Stimulated activated CD4-positive, alpha-beta T cell treated with anti-CD3 and anti-CD28 coated beads, Interleukin-12 subunit alpha, Interleukin-12 subunit beta, amount 100 ng/mL, for 24 hours (primary cell): ENCODE measurements at regions not wholly inside any gene's neighbourhood (a gene's known extent, or its start where the extent isn't known, plus 50 kb on each side); places are given as distances from the start of the nearest gene placed in this dataset.

Experiments used
- DNase-seq, 2 experiments: peaks; one replicate each; pipeline ENCODE4 v3.0.0-alpha.2; 2020; ENCODE audit warnings: low read depth in 2 of 2

DNA sequence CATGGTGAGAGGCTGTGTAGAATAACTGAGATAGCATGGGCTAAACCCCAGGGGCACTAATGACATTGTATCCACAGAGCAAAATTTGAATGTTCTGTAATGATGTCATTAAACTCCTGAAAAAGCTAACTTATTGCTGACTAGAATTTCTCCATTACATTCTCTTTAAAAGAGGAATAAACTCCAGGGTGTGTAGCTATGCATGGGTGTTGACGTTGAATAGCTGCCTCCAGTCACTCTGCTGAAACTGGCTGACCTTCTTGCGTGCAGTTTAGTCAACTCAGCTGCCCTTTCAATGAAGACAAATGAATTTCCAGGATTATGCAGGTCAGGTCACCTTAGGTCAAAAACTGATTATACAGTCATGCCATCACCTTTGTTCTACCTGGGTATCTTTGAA, 617.5 kb upstream of the WWC1 start:
- DNase-seq: no peak

DNA sequence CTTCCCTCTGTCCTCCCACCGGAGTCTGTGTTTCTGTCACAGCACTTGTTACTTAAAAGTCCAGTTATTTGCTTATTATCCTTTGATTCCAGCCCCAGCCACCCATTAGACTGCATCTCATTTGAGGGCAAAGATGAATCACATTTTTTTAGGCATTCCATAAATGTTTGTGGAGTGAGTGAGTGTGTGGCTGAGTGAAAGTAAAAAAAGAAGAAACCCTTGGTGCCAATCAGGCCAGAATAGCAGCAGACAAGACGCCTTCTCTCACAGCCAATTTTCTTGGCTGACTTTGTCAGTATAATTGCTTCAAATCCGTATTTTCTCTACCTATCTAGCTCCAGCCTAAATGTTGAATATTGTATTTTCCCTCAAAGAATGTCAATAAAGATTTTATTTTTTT, 613.0 kb upstream of the WWC1 start:
- DNase-seq: no peak

DNA sequence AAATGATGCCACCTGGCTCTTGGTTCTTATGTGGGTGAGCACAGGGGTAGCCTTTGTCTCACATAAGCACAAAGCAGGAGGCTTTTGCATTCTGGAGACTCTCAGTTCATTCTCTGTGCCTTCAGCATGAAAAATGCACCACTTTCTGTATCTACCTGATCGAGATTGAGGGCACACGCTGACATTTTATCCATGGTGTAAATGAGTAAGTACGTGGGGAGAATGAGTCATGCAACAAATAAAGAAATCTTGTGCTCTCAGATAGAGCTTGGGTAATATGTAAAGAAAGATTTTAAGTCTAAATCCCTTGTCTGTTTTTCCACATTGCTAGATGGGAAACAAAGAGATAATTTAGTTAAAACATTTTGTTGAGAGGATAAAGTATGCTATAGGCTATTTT, 607.2 kb upstream of the WWC1 start:
- no peak for DNase-seq

DNA sequence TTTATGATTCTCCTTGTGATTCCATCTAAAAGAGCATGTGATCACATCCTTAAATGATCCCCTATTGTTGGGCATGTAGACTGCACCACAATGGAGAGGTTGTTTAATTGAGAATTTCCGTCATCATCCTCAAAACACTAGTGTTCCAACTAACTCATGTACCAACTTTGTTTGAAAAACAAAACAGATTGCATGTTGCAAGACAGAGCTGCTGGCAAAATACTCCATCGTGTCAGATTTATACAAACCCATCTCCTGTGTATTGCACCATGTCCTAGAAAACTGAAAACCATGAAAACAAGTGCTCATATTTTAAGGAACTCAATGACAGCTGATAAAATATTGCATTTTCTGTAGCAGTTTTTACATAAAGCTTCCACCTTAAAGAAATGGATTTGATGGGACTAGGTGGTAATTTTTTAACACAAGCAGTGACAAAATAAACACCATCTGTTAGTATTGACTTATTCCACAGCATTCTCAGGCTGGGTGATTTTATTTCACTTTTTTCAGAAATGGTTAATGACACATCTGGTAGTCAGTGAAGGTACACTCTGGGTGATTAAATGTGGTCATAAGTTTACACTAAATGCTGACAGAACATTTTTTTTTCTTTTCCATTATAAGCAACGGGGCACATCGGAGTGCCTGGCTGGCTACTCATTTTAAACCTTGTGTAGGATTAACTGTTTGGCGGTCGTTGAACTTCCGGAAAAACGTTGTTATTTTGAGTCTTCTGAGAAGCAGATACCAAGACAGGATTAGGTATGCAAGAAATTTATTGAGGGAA, 602.9 kb upstream of the WWC1 start:
- no peak for DNase-seq

DNA sequence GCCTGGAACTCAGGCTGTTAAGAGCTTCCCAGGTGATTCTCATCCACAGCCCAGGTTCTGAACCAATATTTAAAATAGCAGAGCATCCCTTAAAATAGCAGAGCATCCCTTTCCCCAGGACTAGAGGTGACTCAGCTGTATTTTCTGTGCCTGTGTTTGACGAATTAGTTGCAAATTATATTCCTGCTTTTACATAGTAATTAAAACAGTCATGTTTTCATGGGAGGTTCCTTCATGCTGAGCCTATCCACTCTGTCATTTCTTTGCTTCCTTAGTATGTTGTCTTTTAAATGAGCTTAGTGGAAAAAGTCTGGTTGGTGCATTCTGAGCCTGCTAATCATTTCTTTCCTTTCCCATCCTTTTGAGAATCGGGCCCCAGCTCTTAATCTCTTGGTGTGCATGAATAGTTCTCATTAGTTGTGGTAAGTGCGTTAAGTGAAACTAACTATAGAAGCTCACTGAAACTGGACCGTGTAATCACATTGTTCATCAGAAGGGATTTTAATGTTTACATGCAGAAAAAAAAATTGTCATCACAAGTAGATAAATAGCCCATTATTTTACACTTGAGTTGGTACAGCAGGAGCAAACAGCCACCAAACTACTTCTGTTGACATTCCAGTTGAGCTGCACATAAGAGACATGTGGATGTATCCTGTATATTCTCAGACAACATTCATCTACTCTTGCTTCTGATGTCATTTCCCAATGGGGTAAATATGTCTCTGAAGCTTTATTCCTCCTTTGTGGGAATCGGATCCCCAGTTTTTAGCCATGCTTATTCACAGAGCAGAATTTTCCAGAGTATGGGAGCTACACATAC, 596.9 kb upstream of the WWC1 start:
- no peak for DNase-seq

DNA sequence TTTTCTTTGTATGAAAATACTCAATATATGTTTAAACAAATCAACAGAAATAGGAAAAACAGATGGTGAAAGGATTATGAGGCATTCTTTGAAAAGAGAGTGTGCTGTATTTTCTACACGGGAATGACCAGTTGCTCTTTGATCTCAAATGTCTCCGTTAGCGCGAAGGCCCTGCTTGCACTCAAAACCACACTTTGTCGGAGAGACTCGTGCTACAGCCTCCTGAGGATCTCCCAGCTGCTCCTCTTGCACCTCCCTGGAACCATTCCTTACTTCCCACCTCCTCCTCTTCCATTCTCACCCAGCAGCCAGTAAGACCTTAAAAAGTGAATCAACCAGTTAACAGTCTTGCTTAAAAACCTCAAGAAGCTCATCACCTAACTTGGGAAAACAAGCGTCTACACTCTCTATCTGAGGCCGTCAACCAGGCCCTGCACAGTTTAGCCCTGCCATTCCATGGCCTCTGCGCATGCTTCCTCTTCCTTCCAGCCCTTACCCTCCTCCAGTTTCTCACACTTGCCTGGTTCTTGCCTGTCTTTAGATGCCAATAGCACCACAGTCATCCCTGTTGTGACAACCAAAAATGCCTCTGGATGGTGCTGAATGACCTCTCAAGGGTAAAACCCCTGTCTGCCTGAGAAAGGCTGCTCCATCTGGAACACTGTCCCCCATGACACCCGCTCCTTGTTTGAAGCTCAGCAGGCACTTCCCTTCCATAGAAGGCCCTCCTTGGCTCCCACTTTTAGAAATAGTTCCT, 594.7 kb upstream of the WWC1 start:
- no peak for DNase-seq

DNA sequence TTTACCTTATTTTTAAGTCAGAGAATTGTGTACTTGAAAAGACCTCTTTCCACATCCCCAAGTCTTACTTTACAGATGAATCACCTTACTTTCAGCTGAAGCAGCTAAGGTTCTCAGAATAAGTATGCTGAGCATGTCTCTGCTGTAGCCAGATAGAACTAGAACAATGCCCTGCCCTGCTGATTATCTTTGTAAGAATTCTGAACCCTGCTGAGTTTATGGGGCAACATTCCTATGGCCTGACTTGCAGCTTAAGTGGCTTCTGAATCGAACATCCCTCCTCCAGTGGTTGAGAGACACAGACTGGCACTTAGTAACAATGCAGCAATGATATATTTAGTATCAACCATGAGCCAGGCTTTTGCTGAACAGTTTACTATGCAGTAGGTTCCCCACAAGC, 592.0 kb upstream of the WWC1 start:
- no peak for DNase-seq

DNA sequence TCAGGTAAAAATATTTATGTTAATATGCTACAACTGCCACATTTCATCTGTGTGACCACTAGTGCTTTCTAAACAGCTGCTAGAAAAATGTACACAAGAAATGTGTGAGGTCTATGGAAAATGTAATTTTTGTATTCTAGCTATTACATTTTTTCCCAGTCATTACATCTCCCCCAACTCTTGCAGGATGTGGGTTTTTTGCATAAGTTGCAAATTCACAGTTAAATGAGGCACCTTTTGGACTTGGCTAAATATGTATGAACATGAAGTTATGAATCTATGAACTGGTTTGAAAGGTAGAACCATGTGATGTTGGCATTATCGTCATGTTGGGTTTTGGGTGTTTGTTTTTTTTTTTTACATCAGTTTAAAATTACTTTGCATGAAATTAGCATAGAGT, 590.4 kb upstream of the WWC1 start:
- DNase-seq: no peak

DNA sequence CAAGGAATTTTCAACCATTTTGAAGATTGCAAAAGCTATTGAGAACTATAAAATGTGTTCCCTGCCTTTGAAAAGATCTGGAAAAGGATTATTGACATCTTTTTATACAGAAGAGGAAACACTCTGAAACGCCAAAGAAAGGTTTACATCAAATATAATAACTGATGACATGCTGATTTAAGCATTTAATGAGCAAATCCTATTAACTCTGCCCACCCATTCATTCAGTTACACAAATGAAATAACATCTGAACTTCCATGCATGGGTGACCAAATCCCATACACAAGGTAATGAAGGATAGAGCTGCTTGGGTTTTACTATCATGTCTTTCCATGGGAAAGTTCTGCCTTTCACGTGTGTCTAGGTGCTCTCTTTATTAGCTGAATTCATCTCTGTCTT, 589.4 kb upstream of the WWC1 start:
- DNase-seq: no peak

DNA sequence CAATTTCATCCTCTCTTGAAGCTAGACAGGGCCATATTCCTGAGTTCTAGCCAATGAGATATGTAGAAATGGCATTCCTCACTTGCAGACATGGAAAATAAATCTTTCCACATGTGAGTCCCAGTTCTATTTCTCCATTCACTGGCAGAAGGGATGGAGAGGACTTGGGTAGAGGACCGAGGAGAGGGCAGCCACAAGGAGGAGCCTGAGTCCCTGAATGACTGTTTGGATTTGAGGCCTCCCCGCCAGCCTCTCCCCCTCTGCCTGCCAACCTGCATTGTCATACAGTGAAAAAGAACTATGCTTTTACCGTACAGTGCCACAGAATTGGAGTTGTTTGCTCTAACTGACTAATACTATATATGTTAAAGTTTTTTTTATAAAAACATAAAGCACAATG, 583.0 kb upstream of the WWC1 start:
- DNase-seq: no peak

DNA sequence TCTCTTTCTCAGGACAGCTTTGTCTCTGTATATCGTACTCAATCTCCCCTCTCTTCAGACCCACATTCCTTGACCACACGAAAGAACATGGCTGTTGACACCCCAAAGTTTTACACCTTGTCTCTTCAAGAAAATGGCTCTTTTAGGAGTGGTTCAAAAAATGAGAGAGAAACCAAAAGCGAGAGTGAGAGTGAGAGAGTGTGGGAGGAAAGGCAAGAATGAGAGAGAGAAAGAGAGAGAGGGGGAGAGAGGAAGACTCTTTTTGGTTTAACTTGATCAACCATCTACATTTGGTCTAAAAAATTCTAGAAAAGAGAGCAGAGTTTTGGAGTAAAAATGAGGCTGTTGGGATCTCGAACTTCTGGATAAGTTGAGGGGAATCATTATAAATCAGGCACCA, 581.8 kb upstream of the WWC1 start:
- no peak for DNase-seq

DNA sequence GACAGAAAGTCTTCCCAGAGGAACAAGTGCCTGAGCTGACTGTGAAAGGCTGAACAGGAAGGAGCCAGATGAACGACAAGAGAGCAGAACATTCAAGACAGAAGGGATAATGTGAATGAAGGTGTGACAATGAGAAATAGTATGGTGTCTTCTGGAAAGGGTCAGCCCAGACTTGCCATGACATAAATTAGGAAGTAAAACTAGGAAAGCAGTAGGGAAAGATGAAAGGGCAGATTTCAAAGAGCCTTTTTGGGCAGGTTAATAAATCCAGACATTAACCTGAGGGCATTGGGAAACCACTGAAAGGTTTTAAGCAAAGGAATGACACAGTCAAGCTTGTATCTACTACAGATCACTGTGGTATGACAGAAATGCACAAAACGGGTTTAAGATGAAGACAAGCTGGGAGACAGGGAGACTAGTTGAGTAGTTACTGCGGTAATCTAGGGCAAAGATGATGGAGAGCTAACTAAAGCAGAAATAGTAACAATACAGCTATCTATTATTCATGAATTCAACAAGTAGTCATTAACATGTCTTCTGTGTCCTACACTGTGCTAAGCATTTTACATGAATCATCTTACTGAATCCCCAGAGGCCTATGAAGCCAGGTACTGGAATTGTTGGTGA, 580.9 kb upstream of the WWC1 start:
- DNase-seq: no peak

DNA sequence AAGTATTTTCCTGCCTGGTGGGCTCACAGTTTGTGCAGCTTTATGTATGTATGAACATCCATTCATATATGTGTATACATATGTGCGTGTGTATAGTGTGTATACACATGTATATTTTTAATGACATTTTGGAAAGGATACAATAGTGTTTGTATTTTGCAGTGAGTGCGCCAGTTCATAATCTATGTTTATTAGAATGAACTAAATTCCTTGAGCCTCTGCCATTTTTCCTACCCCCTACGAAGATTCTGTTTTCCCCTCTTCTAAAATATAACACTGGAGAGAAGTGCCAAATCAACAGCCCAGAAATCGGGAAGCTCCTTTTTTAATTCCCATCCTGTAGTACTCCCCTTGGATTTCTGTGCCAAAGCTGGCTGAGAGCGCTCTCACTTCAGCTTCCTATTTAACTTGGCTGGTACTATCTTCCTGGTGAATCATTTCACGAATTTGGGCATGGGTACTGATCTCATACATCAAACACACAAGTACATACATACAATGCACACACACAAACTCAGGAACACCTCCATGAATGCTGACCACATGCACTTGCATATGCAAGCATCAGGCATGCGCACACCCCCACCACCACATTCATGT, 578.4 kb upstream of the WWC1 start:
- no peak for DNase-seq

DNA sequence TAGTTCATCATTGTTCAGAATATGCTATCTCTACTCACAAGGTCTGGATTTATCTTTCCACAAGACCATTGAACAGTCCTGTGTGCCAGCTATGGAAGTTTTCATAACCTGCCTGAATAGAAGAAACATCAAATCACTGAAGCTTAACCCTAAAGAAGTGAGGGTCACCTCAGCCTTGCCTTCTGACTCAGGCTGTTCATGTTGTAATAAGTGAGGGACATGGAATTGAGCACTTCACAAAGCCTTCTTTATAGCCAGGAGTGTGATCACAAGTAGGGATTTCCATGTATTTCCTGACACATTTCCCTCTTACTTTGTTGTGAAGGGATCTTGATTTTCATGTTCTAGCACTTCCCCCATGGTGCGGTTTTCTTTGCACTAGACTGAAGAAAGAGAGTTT, 577.5 kb upstream of the WWC1 start:
- DNase-seq: no peak

DNA sequence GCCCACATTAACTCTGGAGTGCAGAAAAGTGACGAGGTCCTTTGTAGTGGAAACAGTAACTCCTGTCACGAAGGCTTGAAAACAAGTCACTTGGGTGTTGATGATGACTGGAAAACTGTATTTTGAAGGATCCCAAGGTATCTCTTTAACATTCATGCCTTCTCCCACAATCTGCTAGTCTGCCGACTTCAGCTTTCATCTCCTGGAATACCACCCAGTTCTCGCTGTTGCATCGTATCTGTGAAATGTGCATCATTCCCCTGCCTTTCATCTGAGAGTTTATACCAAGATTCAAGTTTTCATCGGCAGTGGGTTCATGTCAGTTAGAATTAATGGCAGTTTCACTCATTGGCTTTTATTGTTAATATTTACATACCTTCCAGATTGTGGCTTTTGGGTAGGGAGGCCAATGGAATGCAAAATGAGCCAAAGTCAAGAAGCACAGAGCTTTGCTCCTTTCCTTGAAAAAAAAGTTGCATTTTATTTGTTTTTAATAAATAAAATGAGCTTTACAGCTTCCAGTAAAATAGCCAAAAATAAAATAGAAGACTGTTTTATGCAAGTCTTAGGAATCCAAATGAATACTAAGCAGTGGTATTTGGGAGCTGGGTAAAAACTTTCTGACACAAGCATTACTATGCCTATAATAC, 575.2 kb upstream of the WWC1 start:
- DNase-seq: no peak

DNA sequence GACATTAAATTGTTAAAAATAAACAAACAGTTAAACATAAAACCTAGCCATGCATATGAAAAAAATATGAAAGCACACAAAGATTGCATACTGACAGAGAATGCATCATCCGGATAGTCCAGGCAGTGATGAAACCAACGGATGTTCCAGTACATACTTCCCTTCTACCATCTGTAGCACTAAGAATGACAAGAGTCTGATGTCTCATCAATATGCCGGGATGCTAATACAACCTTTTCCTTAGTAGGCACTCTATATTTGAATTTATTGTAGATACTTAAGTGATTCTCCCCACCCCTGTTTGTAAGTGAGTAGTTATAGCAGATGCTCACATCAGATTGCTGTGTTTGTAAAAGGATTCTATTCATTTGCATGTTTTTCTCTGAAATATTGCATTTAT, 571.2 kb upstream of the WWC1 start:
- DNase-seq: no peak

DNA sequence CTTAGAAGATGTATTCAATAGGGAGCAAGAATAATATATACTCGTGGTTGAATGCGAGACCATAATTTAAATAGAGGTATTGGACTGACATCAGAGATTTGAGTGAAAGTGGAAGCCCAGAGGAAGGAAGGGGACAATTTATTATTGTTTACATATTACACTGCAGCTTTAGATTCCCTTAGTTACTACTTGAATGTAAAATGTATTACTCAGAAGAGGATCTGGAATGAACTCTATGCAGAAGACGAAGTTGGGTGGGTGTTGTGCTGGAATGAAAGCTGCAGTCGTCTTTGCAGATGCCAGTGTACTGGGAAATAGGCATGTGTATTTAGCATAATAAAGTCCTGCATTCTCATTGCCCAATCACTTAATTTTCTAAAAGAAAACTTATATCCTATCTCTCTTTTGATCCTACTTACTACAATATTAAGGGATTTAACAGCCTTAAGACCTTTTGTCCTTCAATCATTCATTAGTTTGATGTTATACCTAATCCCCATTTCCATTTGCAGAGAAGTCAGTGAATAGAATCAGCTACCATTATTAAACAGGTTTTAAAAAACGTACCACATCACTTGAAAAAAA, 570.7 kb upstream of the WWC1 start:
- DNase-seq: no peak

DNA sequence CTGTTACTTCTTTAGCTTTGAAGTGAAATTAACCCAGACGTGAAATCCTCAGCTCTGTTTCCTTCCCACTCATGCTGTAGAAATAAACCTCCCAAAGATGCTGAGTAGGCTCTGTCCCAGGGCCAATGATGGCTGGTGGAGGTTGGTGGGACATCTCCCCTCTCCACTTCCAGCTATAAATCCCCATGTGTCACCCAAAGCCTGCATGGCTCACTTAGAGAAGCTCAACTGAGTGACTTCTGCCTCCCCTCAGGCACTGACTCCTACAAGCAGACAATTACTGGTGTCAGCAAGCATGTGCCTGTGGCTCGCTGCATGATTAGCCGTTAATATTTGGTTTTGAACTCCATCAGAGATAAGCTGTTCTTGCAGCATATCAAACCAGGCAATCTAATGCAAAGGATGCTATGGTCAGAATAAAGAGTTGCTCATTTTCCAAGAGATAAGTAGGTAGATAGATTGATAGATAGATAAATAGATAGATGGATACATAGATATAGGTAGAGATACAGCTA, 569.5 kb upstream of the WWC1 start:
- DNase-seq: no peak

DNA sequence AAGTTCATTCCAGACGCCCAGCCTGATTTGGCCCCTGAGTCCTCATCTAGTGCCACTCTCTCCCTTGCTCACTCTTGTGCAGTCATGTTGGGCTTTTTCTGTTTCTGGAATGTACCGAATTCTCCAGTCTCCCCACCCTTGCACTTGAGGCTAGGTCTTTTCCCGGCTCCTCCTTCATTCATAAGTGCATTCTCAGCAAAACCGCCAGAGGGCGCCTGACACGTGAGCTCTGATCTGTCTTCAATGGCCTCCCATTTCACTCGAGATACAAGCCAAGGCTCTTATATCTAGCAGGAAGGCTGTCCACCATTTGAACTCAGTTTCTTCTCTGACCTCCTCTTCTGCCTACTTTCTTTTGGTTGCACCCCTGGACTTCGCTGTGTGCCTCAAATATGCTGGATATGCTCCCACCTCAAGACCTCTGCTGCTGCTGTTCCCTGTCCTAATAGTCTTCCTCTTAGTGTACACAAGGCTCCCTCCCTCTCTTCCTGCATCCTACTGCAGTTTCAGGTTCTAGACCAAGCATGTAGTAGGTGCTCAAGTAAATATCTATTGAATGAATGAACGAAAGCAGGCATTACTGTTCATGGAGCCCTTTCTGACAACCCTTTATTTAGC, 568.1 kb upstream of the WWC1 start:
- peak; percentile 3 to 43 for DNase-seq

DNA sequence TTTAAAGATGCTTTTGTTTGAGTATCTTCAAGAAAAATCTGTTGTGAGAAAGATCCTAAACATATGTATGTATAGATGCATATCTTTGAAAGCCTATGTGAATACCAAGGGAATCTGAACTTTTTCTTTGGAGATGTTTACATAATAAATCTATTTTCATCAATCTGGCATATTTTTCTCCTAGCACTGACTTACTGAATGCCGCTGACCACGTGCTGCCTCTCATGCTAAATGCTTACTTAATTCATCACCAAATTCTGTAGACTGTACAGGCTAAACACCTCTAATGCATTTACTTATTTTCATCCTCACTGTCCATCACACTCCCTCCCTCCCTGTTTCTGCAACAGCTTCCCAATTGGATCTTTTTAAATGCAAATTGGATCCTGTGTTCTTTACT, 566.2 kb upstream of the WWC1 start:
- DNase-seq: no peak
